ENCODE measurements at regions not wholly inside any gene's neighbourhood (a gene's known extent, or its start where the extent isn't known, plus 50 kb on each side); places are given as distances from the start of the nearest gene placed in this dataset.
A peak's percentile ranks its signal among the peaks of the same experiment; 100 is the strongest.

DNA sequence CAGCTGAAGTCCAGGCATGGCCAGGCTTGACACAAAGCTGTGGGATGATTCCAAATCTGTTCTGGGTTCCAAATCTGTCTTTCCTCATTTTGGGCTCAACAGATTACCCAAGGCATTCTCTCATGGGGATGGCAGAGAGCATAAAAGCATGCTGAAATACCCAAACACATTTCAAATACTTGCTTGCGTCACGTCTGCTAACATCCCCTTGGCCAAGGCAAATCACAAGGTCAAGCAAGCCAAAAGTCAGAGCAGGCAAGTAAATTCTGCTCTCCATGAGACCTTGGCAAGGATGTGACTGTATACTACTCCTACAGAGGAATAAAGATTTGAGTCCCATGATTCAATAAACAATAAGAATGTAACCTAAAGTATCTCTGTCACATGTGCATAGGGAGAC is 306.7 kb downstream of the EPB41L4A start:
- FAIRE-seq (no peak), DNase-seq (ENCODE audit: insufficient read length, low spot score) (no peak)

DNA sequence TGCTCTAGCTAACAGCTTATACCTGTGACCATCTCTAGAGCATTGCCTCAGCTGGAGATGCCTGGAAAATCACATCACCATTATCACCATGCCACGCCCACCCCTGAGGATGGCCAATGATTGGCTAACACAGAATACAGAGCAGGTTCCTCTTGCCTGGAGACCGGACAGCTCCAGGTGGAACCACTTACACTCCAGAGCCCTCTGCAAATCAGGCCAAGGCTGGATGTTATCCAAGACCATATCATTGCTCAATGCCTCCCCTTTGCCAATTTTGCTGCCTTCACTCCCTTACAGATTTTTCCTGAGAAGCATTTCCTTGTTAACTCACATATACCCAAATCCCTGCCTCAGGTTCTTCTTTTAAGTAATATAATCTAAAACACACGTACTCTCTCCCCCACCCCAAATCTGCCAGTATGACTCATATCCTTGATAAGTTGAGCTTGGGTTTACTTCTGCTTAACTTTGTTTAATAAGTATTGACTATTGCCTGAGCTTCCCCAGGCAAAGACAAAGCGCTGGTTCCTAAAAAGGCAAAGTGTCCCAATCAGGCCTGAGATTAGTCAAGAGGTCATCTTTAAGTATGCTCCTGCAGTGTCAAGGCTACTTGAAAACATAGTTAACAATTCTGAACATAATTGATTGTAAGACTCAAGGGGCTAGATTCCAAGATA is 309.6 kb downstream of the EPB41L4A start:
- DNase-seq (ENCODE audit: insufficient read length, low spot score): peak; percentile 5
- FAIRE-seq: peak; percentile 49

DNA sequence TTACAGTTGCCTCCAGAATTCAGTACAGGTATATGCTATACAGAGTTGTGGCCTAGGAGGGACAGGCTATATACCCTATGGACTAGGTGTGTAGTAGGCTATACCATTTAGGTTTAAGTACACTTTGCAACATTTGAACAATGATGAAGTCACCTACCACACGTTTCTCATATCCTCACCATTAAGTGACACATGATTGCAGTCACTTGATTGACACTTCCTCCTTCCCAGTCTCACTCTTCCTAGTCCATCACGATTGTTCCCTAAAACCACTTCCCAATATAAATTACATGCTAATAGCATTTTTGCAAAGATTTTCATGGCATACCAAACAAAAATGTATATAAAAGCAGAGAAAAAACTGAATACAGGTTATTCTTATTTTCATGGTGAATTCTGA is 312.2 kb downstream of the EPB41L4A start:
- FAIRE-seq (no peak), DNase-seq (ENCODE audit: insufficient read length, low spot score) (no peak)

DNA sequence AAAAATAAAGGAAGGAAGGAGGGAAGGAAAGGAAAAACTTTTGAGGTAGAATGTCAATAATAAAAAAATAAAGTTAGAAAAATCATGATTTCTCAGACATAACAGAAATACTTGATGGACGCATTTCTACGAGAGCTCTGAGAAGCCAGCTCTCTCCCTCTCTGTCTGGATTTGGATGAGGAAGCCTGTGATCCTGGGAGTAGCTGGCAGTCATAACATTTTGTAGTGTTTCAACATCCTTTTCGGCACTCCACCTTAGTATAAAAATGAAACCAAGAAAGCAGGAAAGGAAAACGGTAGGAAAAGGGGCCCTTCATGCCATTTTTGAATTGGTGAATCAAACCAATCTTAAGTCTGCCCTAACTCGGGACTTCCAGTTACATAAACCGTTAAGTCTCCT is 321.3 kb downstream of the EPB41L4A start:
- DNase-seq (ENCODE audit: insufficient read length, low spot score) (no peak), FAIRE-seq (no peak)

- no peak for DNase-seq (ENCODE audit: insufficient read length, low spot score)
- no peak for FAIRE-seq
These were observed 330.2 kb upstream of the NREP start for GRCh38 chr5:112087222-112087621.

- FAIRE-seq (no peak), DNase-seq (ENCODE audit: insufficient read length, low spot score) (no peak)
These were observed 329.7 kb upstream of the NREP start for GRCh38 chr5:112086740-112087139.

GRCh38 chr5:112084149-112084548 is 327.2 kb upstream of the NREP start:
- DNase-seq (ENCODE audit: insufficient read length, low spot score) (no peak), FAIRE-seq (no peak)

GRCh38 chr5:112083623-112084022 is 326.6 kb upstream of the NREP start:
- no peak for FAIRE-seq
- DNase-seq (ENCODE audit: insufficient read length, low spot score): no peak

DNA sequence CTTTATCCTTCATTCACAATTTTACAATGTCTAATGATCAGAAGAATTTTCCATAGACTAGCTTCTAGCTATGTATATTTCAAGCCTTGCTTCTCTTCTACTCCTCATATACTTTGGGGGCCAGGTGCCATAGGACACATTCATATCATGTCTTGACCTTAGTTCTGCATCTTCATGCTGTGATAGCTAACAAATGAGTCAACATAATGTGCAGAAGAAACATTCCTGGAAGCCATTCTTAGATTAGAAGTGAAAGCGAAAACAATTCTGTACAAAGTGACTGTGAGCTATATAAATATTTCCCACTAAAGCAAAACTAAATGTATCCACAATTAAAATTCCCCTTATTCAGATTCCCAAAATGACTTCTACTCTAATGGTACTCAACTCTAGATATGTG is 320.2 kb upstream of the NREP start:
- FAIRE-seq (no peak), DNase-seq (ENCODE audit: insufficient read length, low spot score) (no peak)

GRCh38 chr5:112070022-112070421 is 313.0 kb upstream of the NREP start:
- FAIRE-seq (peak; percentile 31), DNase-seq (ENCODE audit: insufficient read length, low spot score) (no peak)

DNA sequence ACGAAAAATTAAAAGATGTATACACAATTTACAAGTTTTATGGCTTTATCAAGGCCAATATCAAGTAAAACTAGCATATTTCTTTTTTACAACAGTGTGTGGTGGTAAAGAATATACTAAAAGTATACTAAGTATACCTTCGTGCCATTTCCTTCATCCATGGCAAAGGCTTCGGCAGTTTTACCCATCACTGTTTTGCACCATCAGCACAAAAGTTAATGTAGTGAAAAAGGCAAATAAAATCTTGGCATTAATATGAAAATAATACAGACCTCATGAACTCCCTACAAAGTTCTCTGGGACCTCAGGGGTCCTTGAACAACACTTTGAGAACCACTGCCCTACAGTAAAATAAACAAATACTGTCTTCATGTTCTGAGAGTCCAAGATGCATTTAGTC is 312.3 kb upstream of the NREP start:
- DNase-seq (ENCODE audit: insufficient read length, low spot score) (no peak), FAIRE-seq (no peak)

DNA sequence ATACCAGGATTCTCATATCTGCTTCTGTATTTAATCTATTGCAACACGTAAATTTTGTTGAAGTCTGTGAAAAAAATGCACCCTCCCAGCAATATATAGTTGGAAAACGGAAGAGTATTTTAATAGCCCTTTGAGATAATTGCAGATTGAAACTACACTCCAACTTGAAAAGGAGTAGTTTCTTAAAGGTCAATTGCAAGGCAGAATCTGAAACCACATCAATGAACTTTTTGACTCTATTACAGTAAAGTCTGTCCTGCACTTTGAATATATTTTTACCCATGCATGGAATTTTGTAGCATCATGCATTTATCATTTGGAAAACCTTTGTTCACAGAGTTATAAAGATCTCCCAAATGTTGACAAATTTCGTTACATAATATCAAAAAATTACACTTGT is 311.6 kb upstream of the NREP start:
- FAIRE-seq (no peak), DNase-seq (ENCODE audit: insufficient read length, low spot score) (no peak)

DNA sequence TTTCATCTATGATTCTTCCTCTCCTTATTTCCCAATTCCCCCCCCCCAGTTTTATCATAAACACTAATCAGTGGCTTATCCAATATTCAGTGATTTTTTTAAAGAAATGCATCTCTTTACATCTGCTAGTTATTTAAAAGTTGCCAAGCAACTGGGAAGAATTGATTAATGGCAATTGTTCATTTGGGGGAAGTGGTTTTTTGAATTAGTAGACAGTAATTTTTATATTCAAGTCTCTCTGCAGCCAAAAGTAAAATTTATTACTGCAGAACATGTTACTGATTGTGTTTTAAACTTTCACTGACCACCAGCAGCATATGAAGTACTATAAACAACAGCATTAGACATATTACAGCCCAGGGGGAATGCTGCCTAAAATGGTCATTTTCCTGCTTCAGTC is 308.8 kb upstream of the NREP start:
- FAIRE-seq: no peak
- no peak for DNase-seq (ENCODE audit: insufficient read length, low spot score)

GRCh38 chr5:112064956-112065355 is 308.0 kb upstream of the NREP start:
- no peak for DNase-seq (ENCODE audit: insufficient read length, low spot score)
- FAIRE-seq: peak; percentile 4

- DNase-seq (ENCODE audit: insufficient read length, low spot score): no peak
- FAIRE-seq: no peak
These were observed 307.3 kb upstream of the NREP start for GRCh38 chr5:112064271-112064701.

GRCh38 chr5:112063856-112064255 is 306.9 kb upstream of the NREP start:
- FAIRE-seq: no peak

GRCh38 chr5:112063191-112063590 is 306.2 kb upstream of the NREP start:
- DNase-seq (ENCODE audit: insufficient read length, low spot score) (no peak), FAIRE-seq (no peak)

More at GRCh38 chr5:112063856-112064255, 306.9 kb upstream of the NREP start:
- no peak for DNase-seq (ENCODE audit: insufficient read length, low spot score)

DNA sequence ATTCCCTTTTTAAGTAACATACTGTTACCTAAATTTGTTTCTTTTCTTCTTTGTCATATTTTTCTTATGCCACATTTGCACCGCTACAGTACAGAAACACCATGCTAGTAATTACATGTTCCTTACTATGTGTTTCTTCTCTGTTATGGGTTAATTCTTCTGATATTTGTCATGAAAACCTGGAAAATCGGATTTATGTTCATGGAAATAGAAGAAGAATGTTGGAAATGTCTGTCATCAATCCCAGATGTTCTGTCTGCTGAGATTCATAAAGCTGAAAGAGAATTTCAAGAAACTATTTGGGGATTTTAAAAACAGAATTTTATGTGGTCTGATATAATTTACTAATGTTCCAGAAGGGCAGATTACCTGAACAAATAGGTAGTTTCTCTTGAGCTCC is 305.2 kb upstream of the NREP start:
- no peak for DNase-seq (ENCODE audit: insufficient read length, low spot score)
- no peak for FAIRE-seq

DNA sequence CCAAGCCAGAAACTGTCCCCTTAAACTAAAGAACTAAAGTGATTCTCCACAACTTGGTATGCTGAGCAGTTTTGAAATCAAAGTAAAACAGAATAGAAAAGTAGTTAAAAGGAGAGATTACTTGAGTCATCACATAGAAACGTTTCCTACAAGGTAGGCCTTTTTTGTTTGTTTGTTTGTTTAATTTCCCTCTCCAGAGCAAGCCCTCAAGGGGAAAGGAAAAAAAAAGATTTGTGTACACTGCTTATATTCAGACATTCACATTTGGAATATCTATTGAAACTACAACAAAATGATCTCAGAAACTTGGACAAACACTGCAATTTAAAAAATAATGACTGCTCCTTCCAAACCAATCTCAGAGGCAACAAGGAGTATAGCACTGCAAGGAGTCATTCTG is 304.7 kb upstream of the NREP start:
- no peak for FAIRE-seq

GRCh38 chr5:112059579-112060135 is 302.7 kb upstream of the NREP start:
- FAIRE-seq (no peak), DNase-seq (ENCODE audit: insufficient read length, low spot score) (no peak)

More for the DNA sequence above, 304.7 kb upstream of the NREP start:
- DNase-seq (ENCODE audit: insufficient read length, low spot score): no peak

- FAIRE-seq: no peak
- no peak for DNase-seq (ENCODE audit: insufficient read length, low spot score)
These were observed 292.7 kb upstream of the NREP start for GRCh38 chr5:112049738-112050137.

GRCh38 chr5:112036206-112036605 is 279.2 kb upstream of the NREP start:
- FAIRE-seq (no peak), DNase-seq (ENCODE audit: insufficient read length, low spot score) (no peak)

Data from HTR-8/SVneo (cell line).